D341Med (cell line): ENCODE measurements at regions not wholly inside any gene's neighbourhood (a gene's known extent, or its start where the extent isn't known, plus 50 kb on each side); places are given as distances from the start of the nearest gene placed in this dataset.
"Not testable (repeated sequence)": the region's sequence is repeated elsewhere in the genome, so short reads cannot be mapped to it uniquely, and the experiment has no call there.

Source experiments
- DNase-seq: peaks from one replicate; pipeline ENCODE4 v3.0.0; 2012; ENCODE audit warnings: low spot score

DNA sequence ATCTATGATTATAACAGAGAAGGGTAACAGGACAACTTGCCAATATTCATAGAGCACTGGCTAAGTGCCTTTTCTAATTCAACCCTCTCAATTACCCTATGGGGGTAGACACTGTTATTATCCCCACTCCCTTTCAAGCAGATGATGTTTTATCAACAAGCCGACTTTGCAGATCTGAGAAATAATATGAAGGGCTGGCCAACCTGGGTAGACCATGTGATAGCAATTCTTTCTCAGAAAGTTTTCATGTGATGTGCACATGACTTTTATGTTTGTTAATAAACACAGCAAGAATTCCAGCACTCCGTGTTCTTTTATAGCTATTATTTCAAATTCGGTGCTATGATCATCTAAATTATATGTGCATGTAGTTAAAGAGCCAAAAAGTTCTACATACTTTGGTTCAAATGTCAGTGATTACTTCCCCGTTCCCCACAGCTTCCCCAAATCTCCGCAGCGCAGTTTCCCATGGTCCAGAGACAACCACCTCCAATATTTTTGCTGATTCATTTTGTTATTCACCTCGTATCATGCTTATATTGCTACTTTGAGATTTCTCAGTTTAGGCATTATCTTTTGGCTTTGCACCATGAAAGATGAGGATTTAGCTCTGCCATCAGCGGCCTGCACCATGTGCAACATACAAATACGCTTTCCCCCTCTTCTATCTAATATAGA, 96.7 kb upstream of the GADD45A start:
- DNase-seq = no peak

- no peak for DNase-seq
Observed at GRCh38 chr1:67589519-67590233, 95.3 kb upstream of the GADD45A start.

DNA sequence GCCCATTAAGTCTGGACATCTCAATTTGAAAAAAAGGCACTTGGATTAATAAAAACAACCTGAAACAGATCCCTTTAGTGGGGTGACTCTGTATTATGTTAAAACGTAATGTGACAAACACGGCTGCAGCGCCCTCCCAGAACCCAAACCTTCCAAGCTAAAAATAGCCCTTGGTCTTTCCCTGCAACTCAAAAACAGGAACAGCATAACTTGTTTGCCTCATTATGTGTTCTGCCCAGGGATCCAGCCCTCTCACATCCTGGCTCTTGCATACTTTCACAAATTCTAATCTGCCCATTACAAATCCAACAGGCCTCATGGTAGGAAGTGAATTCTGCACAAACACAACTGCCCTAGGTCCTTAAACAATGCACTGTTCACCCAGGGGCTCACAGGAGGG, 94.7 kb upstream of the GADD45A start:
- DNase-seq = no peak

DNA sequence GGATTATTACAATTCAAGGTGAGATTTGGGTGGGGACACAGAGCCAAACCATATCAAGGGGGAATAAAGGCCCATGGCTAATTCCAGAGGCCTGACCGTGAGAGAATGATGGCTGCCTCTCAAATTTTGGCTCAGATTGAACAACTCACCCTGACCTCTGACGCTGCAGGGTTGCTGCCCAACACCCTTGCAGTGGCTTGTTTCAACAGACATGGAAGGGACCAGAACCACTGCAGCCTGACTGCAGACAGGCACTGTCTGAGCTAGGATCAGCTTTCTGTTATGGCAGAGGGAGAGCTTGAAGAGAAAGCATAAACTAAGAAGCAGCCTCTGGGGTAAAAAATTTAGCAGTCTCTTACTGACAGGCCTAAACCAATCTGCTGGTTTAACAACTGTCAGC, 90.2 kb upstream of the GADD45A start:
- DNase-seq = no peak

GRCh38 chr1:67596674-67597073, 88.3 kb upstream of the GADD45A start:
- DNase-seq = no peak

DNA sequence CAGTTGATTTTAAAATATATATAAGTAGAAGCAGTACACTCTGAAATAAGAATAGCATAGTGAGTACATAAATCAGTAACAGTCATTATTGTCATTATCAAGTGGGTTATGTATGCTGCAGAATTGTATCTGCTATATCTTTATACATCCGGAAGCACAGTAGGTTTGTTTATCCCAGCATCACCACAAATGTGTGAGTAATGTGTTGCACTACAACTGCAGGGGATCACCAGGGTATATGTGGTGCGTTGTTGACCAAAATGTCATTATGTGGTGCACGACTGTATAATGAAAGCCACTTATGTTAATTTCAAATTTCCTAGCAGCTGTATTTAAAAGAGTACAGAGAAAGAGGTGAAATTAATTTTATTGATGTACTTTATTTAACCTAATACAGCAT, 87.7 kb upstream of the GADD45A start:
- DNase-seq = no peak

GRCh38 chr1:67599085-67599484, 85.9 kb upstream of the GADD45A start:
- DNase-seq = no peak

GRCh38 chr1:67601539-67601938, 83.5 kb upstream of the GADD45A start:
- DNase-seq = no peak

DNA sequence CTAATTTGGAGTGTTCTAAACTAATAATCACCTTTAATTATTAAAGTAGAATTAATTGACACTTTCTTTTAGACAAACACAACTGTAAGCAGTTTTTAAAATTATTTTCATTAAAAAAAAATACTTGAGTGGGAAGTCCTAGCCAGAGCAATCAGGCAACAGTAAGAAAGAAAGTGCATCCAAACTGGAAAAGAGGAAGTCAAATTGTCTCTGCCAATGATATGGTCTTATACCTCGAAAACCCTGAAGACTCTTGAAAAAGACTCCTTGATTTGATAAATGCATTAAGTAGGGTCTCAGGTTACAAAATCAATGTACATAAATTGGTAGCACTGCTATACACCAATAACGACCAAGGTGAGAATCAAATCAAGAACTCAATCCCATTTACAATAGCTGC, 83.0 kb upstream of the GADD45A start:
- DNase-seq = no peak

DNA sequence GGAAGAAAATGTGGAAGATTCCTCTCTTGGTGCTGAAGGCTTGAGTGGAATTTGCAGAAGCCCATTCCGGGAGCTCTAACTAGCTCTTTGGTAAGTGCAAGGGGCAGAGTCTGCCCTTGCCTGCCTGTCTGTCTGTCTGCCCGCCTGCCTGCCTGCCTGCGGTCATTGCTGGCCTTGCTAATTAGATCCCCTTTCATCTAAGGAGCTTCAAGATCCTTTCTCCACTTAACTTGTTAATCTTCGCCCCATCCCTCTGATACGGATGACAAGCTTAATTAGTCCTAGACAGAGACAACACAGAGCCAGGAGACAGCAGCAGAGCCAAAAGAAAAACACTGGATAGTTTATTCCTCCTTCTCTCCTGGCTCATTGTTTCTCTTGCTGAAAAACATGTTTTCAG, 80.2 kb upstream of the GADD45A start:
- DNase-seq = no peak

DNA sequence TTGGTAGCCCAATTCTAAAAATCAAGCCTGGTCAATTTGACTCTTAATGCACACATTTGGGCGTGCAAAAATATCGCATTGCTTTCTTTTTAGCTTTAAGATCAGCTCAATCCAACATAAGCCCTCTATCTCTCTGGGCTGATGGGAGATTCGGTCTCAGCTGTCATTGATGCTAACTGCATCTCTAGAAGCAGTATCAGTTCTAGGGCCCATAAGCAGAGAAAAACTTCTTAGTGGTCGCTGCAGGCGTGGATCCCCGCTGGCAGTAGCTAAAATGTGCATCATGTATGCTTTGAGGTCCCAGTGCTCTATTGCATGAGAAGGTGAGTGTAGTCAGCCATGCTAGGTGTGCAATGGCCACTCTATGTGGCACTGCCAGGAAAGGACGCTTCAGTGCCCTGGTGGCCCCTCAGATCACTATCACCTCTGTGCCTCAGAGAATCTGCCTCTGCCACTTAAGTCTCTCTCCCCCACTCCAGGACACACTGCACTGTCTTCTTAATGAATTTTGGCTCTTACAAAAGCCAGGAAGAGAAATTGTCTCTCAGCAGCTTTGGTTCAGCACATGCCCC, 79.7 kb upstream of the GADD45A start:
- DNase-seq = no peak

- DNase-seq = no peak
Observed at GRCh38 chr1:67607286-67607685, 77.7 kb upstream of the GADD45A start.

GRCh38 chr1:67607699-67608098, 77.3 kb upstream of the GADD45A start:
- DNase-seq = no peak

GRCh38 chr1:67608661-67609576, 76.1 kb upstream of the GADD45A start:
- no peak for DNase-seq

DNA sequence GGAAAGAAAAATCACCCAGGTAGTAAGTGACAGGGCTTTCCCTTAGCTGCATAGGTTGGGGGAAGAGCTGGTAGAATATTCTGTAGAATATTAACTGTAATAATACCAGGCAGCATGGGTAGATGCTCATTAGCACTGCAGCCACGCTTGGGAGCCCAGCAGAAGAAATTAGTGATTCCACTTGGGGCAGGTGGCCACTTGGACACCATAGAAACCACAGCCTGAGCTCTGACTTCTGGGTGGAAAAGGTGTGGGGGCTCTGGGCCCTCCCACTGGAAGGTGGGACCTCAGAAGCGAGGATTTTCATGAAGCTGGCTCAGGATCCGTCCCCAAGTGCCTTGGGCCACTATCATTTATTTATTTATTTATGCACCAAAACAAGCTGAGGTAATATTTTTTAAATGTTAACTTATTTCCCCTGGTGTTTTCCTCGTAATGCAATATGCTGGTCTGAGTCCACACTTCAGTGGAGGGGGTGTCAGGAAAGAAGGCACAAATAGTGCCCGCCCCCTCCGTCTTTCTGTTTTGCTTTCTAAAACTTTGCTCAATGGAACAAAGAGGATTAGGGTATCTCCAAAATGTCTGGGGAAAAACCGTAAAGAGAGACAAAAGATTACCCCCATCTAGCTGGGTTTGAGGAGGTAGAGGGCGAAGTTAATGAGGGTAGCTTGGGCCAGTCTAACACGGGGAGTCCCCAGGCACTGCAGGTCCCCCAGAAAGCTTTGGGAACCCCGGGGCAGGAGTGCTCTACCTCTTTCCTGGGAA, 75.2 kb upstream of the GADD45A start:
- DNase-seq = no peak

DNA sequence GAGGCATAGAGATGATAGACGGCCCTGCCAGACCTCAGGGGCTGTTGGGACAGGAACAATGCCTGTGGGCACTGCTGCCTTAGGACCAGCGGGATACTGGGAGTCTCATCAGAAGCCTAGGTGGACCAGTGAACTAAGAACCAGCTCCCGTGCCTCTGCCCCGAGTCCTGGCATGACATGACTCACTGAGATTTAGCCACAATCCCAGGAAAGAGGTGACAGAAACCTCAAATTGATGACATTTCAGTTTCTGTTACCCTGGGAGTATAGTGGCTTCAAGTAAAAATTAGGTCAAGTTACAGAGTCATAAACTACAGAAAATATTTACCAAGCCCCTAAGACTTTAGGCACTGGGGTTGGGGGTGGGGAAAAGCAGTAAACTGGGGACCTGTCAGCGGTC, 74.6 kb upstream of the GADD45A start:
- no peak for DNase-seq

GRCh38 chr1:67611846-67612245, 73.2 kb upstream of the GADD45A start:
- DNase-seq = no peak

GRCh38 chr1:67612788-67613241, 72.2 kb upstream of the GADD45A start:
- no peak for DNase-seq

DNA sequence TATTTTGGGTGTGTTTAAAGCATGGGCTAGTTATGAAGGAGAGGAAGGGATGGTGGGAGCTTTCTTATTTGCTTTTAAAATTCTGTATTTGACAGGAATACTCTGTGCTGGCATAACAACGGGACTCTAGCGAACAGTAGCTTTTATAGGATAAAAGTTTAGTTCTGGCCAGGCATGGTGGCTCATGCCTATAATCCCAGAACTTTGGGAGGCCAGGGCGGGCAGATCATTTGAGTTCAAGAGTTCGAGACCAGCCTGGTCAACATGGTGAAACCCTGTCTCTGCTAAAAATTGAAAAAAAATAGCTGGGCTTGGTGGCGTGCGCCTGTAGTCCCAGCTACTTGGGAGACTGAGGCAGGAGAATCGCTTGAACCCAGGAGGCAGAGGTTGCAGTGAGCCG, 71.5 kb upstream of the GADD45A start:
- DNase-seq = not testable (repeated sequence)

DNA sequence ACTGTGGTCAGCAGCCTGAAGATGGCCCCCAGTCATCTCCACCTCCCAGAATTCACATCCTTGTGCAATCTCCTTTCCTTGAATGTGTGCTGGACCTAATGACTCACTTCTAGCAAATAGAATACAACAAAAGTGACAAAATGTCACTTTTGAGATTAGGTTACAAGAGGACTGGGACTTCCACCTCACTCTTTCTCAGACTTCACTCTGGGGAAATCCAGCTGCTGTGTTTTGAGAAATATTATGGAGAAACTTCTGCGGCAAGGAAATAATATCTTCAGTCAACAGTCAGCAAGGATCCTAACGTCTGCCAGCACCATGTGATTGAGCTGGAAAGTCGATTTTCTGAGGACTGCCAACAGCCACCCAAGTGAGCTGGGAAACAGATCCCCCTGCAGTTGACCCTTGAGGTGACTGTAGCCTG, 70.5 kb upstream of the GADD45A start:
- DNase-seq = no peak

- no peak for DNase-seq
Observed at GRCh38 chr1:67615886-67616285, 69.1 kb upstream of the GADD45A start.
